PC-9 (cell line): ENCODE measurements at regions not wholly inside any gene's neighbourhood (a gene's known extent, or its start where the extent isn't known, plus 50 kb on each side); places are given as distances from the start of the nearest gene placed in this dataset.
A peak's percentile ranks its signal among the peaks of the same experiment; 100 is the strongest.
"Not testable (repeated sequence)": the region's sequence is repeated elsewhere in the genome, so short reads cannot be mapped to it uniquely, and the experiment has no call there.

ENCODE experiments used
- BruUV-seq: library from RNA; stranded (reverse); fragments of 400-500 nt; replicated peaks from 2 replicates; lab custom pipeline; 2021; lab: Mats Ljungman, UMichigan
- CTCF ChIA-PET: fragments of 300-600 bp; sonication (Branson Sonifier 250); formaldehyde crosslinking; loops from one replicate; lab custom pipeline; 2022; ENCODE audit warnings: antibody characterized with exemption; lab: Charles Lee
- POLR2A ChIA-PET: fragments of 300-600 bp; sonication (Branson Sonifier 250); formaldehyde crosslinking; loops from one replicate; lab custom pipeline; 2022; ENCODE audit warnings: antibody characterized with exemption; ENCODE audit not compliant: unreplicated experiment; lab: Charles Lee
- DNase-seq, 2 experiments: peaks; one replicate each; pipeline versions ENCODE4 v3.0.0 to v3.0.0-alpha.2; 2015 to 2022; ENCODE audit warnings: mixed read lengths in 1 of 2
- H2AFZ ChIP-seq: fragments of 200-600 bp; sonication (generic); 2 replicates; pipeline ENCODE4 v1.8.1; 2017; ENCODE audit warnings: antibody characterized with exemption
- H3F3A ChIP-seq: fragments of 200-600 bp; sonication (generic); 2 replicates; pipeline ENCODE4 v1.8.1; 2017; ENCODE audit warnings: antibody characterized with exemption, mild to moderate bottlenecking, low read depth; ENCODE audit not compliant: insufficient read depth
- H3K27ac ChIP-seq: fragments of 200-600 bp; sonication (generic); 2 replicates; pipeline ENCODE4 v1.6.1; 2016; ENCODE audit warnings: mixed run types
- H3K27me3 ChIP-seq: fragments of 200-600 bp; sonication (generic); 2 replicates; pipeline ENCODE4 v1.6.1; 2016; ENCODE audit warnings: low read depth, mixed run types; ENCODE audit not compliant: insufficient read depth
- H3K36me3 ChIP-seq: fragments of 200-600 bp; sonication (generic); 2 replicates; pipeline ENCODE4 v1.6.1; 2016; ENCODE audit warnings: low read depth, mixed run types
- H3K4me1 ChIP-seq: fragments of 200-600 bp; sonication (generic); replicated peaks from 2 replicates; pipeline ENCODE4 v1.6.1; 2016; ENCODE audit warnings: mixed run types; ENCODE audit not compliant: insufficient read depth
- H3K4me2 ChIP-seq: fragments of 200-600 bp; sonication (generic); 2 replicates; pipeline ENCODE4 v1.6.1; 2017; ENCODE audit warnings: mixed run types
- H3K4me3 ChIP-seq: fragments of 200-600 bp; sonication (generic); 2 replicates; pipeline ENCODE4 v1.6.1; 2016; ENCODE audit warnings: mixed run types
- H3K79me2 ChIP-seq: fragments of 200-600 bp; sonication (generic); 2 replicates; pipeline ENCODE4 v1.6.1; 2017; ENCODE audit warnings: low read depth, mixed run types
- H3K9me2 ChIP-seq: fragments of 200-600 bp; sonication (generic); 2 replicates; pipeline ENCODE4 v1.8.1; 2017; ENCODE audit warnings: mild to moderate bottlenecking; ENCODE audit not compliant: insufficient read depth
- H3K9me3 ChIP-seq: fragments of 200-600 bp; sonication (generic); 2 replicates; pipeline ENCODE4 v1.8.1; 2016; ENCODE audit warnings: low read depth; ENCODE audit not compliant: insufficient read depth
- H4K20me1 ChIP-seq: fragments of 200-600 bp; sonication (generic); 2 replicates; pipeline ENCODE4 v1.8.1; 2017; ENCODE audit not compliant: insufficient read depth
- CTCF ChIP-seq: fragments of 200-600 bp; sonication (generic); conservative IDR thresholded peaks from 2 replicates; pipeline ENCODE4 v1.6.1; 2017; ENCODE audit warnings: mixed run types, antibody characterized with exemption, mild to moderate bottlenecking, moderate library complexity
- EZH2 ChIP-seq: fragments of 200-600 bp; sonication (generic); IDR thresholded peaks from 2 replicates; pipeline ENCODE4 v1.8.0; 2017; ENCODE audit warnings: antibody characterized with exemption, low read depth
- intact Hi-C: fragments of 100-400 bp; cut with micrococcal nuclease; formaldehyde crosslinking; loops from one replicate; pipeline ENCODE4 v1.10.0; 2022; ENCODE audit not compliant: unreplicated experiment

DNA sequence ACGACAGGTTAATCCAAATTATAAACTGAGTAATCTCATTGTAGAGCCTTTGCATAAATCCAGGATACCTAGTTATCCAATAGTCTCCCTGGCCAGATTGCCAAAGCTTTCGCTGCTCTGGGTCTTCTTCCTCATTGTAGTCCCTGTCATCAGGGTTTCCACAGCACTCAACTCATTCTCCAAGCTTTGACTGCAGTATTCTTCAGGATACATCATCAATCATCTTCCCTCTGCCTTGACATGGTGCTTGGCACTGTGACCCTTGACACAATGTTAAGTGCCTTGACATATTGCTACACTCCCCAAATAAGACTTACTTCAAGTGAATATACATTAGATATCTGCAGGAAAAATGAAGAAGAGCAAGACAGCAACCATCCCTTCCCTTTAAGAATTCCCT is 60.1 kb upstream of the RESF1 start:
- H3F3A ChIP-seq = no peaks in the 10 kb centered on the region
- H3K27me3 ChIP-seq = no peaks in the 10 kb centered on the region
- no peak overlapping the region for H3K27ac ChIP-seq
- H3K4me2 ChIP-seq = no peak overlapping the region
- POLR2A ChIA-PET = interaction anchor here (0.6 kb wide), 1 partner anchor 9 kb away, joined by 3 read pairs; no protein-coding TSS in a partner anchor
- BruUV-seq = no TSS peak
- no peak for TF ChIP-seq EZH2
- TF ChIP-seq CTCF = no peak
- H2AFZ ChIP-seq = no peak overlapping the region
- H3K4me1 ChIP-seq = no peaks in the 10 kb centered on the region; the same call in 1 of the 2 replicates
- no peaks in the 10 kb centered on the region for H4K20me1 ChIP-seq
- intact Hi-C loops = loop anchor here (5.0 kb wide), 1 partner anchor 172 kb away; the partner anchor contains the start of gene AMN1
- CTCF ChIA-PET = interaction anchor here (0.7 kb wide), 1 partner anchor 151 kb away, joined by 6 read pairs; no protein-coding TSS in a partner anchor
- H3K9me3 ChIP-seq = 0 out of 2 replicates have a peak, but pooled peaks cover 3% of the 10 kb centered on the region
- no peaks in the 10 kb centered on the region for H3K36me3 ChIP-seq
- H3K9me2 ChIP-seq = no peaks in the 10 kb centered on the region
- no peak for DNase-seq
- H3K79me2 ChIP-seq = no peaks in the 10 kb centered on the region
- no peak overlapping the region for H3K4me3 ChIP-seq

- POLR2A ChIA-PET = interaction anchor here (0.5 kb wide), 1 partner anchor 204 kb away, joined by 5 read pairs; no protein-coding TSS in a partner anchor
- no TSS peak for BruUV-seq
- Histone ChIP-seq H3F3A (no peaks in the 10 kb centered on the region), H3K9me2 (no peaks in the 10 kb centered on the region), H3K79me2 (no peaks in the 10 kb centered on the region), H3K27me3 (no peaks in the 10 kb centered on the region), H3K4me1 (no peaks in the 10 kb centered on the region; the same call in 1 of the 2 replicates), H3K4me3 (no peak overlapping the region), H3K4me2 (no peak overlapping the region), H2AFZ (no peak overlapping the region), H3K9me3 (no peaks in the 10 kb centered on the region), H4K20me1 (no peaks in the 10 kb centered on the region), H3K27ac (no peak overlapping the region), H3K36me3 (no peaks in the 10 kb centered on the region)
- intact Hi-C loops = loop anchor here (5.0 kb wide), 1 partner anchor 171 kb away; the partner anchor contains the start of gene AMN1
- peak in 1 of 2 experiments; percentile 73 for DNase-seq
- TF ChIP-seq CTCF = no peak
- no peak for TF ChIP-seq EZH2
- CTCF ChIA-PET = interaction anchor here (0.7 kb wide), 1 partner anchor 469 kb away, joined by 3 read pairs; no protein-coding TSS in a partner anchor
These were observed 61.3 kb upstream of the RESF1 start for GRCh38 chr12:31897781-31898503.

DNA sequence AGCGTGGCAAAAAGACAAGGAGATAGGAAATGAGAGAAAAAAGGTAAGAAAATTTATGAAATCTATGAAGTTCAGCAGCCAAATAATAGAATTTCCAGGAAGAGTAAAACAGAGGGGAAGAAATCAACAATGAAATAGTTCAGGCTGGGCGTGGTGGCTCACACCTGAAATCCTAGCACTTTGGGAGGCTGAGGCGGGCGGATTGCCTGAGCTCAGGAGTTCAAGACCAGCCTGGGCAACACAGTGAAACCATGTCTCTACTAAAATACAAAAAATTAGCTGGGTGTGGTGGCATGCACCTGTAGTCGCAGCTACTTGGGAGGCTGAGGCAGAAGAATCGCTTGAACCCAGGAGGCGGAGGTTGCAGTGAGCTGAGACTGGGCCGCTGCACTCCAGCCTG is 62.1 kb upstream of the RESF1 start:
- H3K27me3 ChIP-seq, H2AFZ ChIP-seq, H3K4me3 ChIP-seq, H3K4me2 ChIP-seq, H3K79me2 ChIP-seq, H3K4me1 ChIP-seq, H3K36me3 ChIP-seq, H3K27ac ChIP-seq, DNase-seq, H3K9me3 ChIP-seq, H4K20me1 ChIP-seq, BruUV-seq, POLR2A ChIA-PET, H3K9me2 ChIP-seq, H3F3A ChIP-seq: not testable (repeated sequence)
- intact Hi-C loops = loop anchor here (5.0 kb wide), 1 partner anchor 170 kb away; the partner anchor contains the start of gene AMN1
- CTCF ChIA-PET = interaction anchor here (0.7 kb wide), 2 partner anchors 56 to 148 kb away, joined by 9 to 10 read pairs; no protein-coding TSS in a partner anchor
